Activated naive CD4-positive, alpha-beta T cell treated with anti-CD3 and anti-CD28 coated beads, Interleukin-2, amount 50 U/mL, for 24 hours (primary cell): ENCODE measurements at regions not wholly inside any gene's neighbourhood (a gene's known extent, or its start where the extent isn't known, plus 50 kb on each side); places are given as distances from the start of the nearest gene placed in this dataset.

Experiments used
- H3K27ac Mint-ChIP-seq: one replicate; pipeline ENCODE4 v1.8.0; 2021; ENCODE audit warnings: mild to moderate bottlenecking, mixed read lengths
- H3K27me3 Mint-ChIP-seq: one replicate; pipeline ENCODE4 v1.8.0; 2021; ENCODE audit warnings: mixed read lengths
- H3K36me3 Mint-ChIP-seq: one replicate; pipeline ENCODE4 v1.8.0; 2021; ENCODE audit warnings: mixed read lengths
- H3K4me1 Mint-ChIP-seq: one replicate; pipeline ENCODE4 v1.8.0; 2021; ENCODE audit warnings: mixed read lengths
- H3K4me3 Mint-ChIP-seq: one replicate; pipeline ENCODE4 v1.8.0; 2021; ENCODE audit warnings: mild to moderate bottlenecking, mixed read lengths
- H3K9me3 Mint-ChIP-seq: one replicate; pipeline ENCODE4 v1.8.0; 2021; ENCODE audit warnings: mixed read lengths

- Mint-ChIP-seq H3K27me3 (no peaks in the 10 kb centered on the region), H3K27ac (no peak overlapping the region), H3K4me3 (no peak overlapping the region), H3K36me3 (no peaks in the 10 kb centered on the region), H3K9me3 (no peaks in the 10 kb centered on the region), H3K4me1 (peaks cover 36% of the 10 kb centered on the region)
Observed at GRCh38 chr9:127553793-127554192, 58.3 kb upstream of the STXBP1 start.

GRCh38 chr9:127554966-127555839 is 56.9 kb upstream of the STXBP1 start:
- Mint-ChIP-seq H3K9me3 (no peaks in the 10 kb centered on the region), H3K36me3 (no peaks in the 10 kb centered on the region), H3K4me3 (no peak overlapping the region), H3K27ac (no peak overlapping the region), H3K4me1 (peaks cover 46% of the 10 kb centered on the region), H3K27me3 (no peaks in the 10 kb centered on the region)

- Mint-ChIP-seq H3K4me3 (peak overlapping the region; percentile 52), H3K4me1 (peaks cover 54% of the 10 kb centered on the region), H3K9me3 (no peaks in the 10 kb centered on the region), H3K27me3 (no peaks in the 10 kb centered on the region), H3K27ac (peak overlapping the region; percentile 85), H3K36me3 (no peaks in the 10 kb centered on the region)
Observed at GRCh38 chr9:127555840-127556820, 55.9 kb upstream of the STXBP1 start.

- Mint-ChIP-seq H3K4me1 (peaks cover 62% of the 10 kb centered on the region), H3K36me3 (no peaks in the 10 kb centered on the region), H3K27ac (peak overlapping the region; percentile 68), H3K27me3 (no peaks in the 10 kb centered on the region), H3K9me3 (no peaks in the 10 kb centered on the region), H3K4me3 (peak overlapping the region; percentile 54)
Observed at GRCh38 chr9:127556871-127557270, 55.2 kb upstream of the STXBP1 start.

- Mint-ChIP-seq H3K4me3 (peak overlapping the region; percentile 54), H3K4me1 (peaks cover 66% of the 10 kb centered on the region), H3K27ac (no peak overlapping the region), H3K27me3 (no peaks in the 10 kb centered on the region), H3K9me3 (no peaks in the 10 kb centered on the region), H3K36me3 (no peaks in the 10 kb centered on the region)
Observed at GRCh38 chr9:127557466-127557869, 54.6 kb upstream of the STXBP1 start.

- Mint-ChIP-seq H3K27ac (no peak overlapping the region), H3K4me3 (no peak overlapping the region), H3K9me3 (no peaks in the 10 kb centered on the region), H3K27me3 (no peaks in the 10 kb centered on the region), H3K36me3 (no peaks in the 10 kb centered on the region), H3K4me1 (peaks cover 66% of the 10 kb centered on the region)
Observed at GRCh38 chr9:127557998-127558546, 54.0 kb upstream of the STXBP1 start.

GRCh38 chr9:127558581-127559246 is 53.4 kb upstream of the STXBP1 start:
- peak overlapping the region; percentile 52 for H3K27ac Mint-ChIP-seq
- H3K4me1 Mint-ChIP-seq, result peaks cover 66% of the 10 kb centered on the region
- H3K36me3 Mint-ChIP-seq, result no peaks in the 10 kb centered on the region
- H3K4me3 Mint-ChIP-seq, result peak overlapping the region; percentile 35
- no peaks in the 10 kb centered on the region for H3K9me3 Mint-ChIP-seq
- H3K27me3 Mint-ChIP-seq, result no peaks in the 10 kb centered on the region

GRCh38 chr9:127559247-127559680 is 52.8 kb upstream of the STXBP1 start:
- no peak overlapping the region for H3K27ac Mint-ChIP-seq
- no peak overlapping the region for H3K4me3 Mint-ChIP-seq
- peaks cover 66% of the 10 kb centered on the region for H3K4me1 Mint-ChIP-seq
- no peaks in the 10 kb centered on the region for H3K9me3 Mint-ChIP-seq
- no peaks in the 10 kb centered on the region for H3K36me3 Mint-ChIP-seq
- H3K27me3 Mint-ChIP-seq, result no peaks in the 10 kb centered on the region

- H3K9me3 Mint-ChIP-seq, result no peaks in the 10 kb centered on the region
- no peaks in the 10 kb centered on the region for H3K36me3 Mint-ChIP-seq
- peaks cover 46% of the 10 kb centered on the region for H3K4me1 Mint-ChIP-seq
- no peak overlapping the region for H3K4me3 Mint-ChIP-seq
- H3K27ac Mint-ChIP-seq, result peak overlapping the region; percentile 19
- H3K27me3 Mint-ChIP-seq, result no peaks in the 10 kb centered on the region
Observed at GRCh38 chr9:127561491-127562278, 50.4 kb upstream of the STXBP1 start.
